ENCODE measurements at regions not wholly inside any gene's neighbourhood (a gene's known extent, or its start where the extent isn't known, plus 50 kb on each side); places are given as distances from the start of the nearest gene placed in this dataset.

DNA sequence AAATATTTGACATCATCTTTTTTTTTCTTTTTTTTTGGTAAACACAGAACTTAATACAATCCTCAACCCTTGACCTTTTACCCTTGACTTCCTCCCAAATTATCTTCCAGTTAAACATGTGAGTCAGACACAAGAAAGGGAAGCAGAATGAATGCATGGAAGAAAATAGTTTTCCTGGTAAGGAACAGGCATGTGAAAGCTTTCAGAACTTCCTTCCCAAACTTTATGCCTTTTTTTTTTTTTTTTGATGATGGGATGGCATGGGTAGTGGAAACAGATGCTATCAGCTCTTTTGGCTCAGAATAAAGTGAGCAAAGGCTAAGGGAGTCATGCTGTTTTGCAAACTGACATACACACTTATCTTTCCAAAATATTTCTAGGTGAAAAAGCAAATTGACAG is 1079.1 kb downstream of the TTLL7 start:
- DNase-seq (ENCODE audit: low read depth) = no peak
- in situ Hi-C loops (cut with HindIII; ENCODE audit: low pct_unique_long_range_greater_than_20kb, low sequenced_read_pairs) = no loop called here

DNA sequence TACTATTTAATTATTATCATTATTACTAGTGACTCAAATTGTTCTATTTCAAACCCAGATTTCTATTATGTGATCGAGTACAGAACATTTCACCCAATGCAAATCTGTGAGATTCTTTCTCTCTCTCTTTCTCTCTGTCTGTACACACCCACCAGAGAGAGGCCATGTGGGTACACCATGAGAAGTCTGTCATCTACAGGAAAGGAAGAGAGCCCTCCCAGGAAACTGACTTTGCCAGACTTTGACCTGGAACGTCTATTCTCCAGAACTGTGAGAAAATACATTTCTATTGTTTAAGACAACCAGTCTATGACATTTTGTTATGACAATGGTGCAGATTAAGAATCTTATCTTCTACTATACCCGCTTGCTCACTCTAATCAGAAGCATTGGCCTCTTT is 1091.6 kb downstream of the TTLL7 start:
- in situ Hi-C loops (cut with HindIII; ENCODE audit: low pct_unique_long_range_greater_than_20kb, low sequenced_read_pairs) = no loop called here
- DNase-seq (ENCODE audit: low read depth) = no peak

DNA sequence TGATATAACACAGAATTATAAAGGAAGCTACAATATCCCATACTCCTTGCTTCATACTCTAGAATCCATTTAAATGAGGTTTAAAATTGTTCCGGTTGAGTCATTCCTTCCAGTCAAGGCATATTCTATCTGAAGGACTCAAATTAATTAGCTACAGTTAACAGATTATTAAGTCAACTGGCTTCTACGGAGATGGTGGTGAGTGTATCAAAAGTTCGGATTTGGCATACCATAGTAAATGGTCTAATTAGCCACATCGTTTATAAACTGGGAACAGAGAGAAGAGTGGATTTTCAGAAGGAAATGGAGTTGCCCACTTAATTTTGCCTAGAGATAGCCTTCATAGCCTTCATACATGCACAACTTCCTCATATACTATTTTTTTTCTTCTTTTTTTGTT is 1095.3 kb downstream of the TTLL7 start:
- DNase-seq (ENCODE audit: low read depth) = no peak
- in situ Hi-C loops (cut with HindIII; ENCODE audit: low pct_unique_long_range_greater_than_20kb, low sequenced_read_pairs) = no loop called here

- in situ Hi-C loops (cut with HindIII; ENCODE audit: low pct_unique_long_range_greater_than_20kb, low sequenced_read_pairs) = no loop called here
Measured at GRCh38 chr1:82901561-82901960, 1097.4 kb downstream of the TTLL7 start.

GRCh38 chr1:82901118-82901517 is 1097.8 kb downstream of the TTLL7 start:
- no peak for DNase-seq (ENCODE audit: low read depth)
- in situ Hi-C loops (cut with HindIII; ENCODE audit: low pct_unique_long_range_greater_than_20kb, low sequenced_read_pairs) = no loop called here

More at GRCh38 chr1:82901561-82901960, 1097.4 kb downstream of the TTLL7 start:
- DNase-seq (ENCODE audit: low read depth) = no peak

DNA sequence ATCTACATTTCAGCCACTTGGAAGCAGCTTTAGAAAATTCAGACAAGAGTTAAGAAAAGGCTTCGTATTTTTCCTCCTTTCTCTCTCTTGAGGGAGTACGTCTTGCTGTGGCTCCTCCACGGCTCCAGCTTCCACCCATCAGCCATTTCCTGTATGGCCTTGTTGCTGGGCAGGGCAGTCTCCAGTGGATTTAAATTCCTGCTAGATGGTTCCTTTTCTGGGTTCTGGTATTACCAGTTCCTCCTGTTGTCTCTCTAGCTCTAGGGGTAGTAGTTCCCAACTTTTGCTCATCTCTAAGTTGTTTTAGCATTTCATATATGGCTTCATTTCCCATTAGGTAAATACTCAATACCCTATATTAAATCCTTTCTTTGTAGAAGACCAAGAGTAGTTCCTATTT is 1098.3 kb downstream of the ADGRL2 start:
- in situ Hi-C loops (cut with HindIII; ENCODE audit: low pct_unique_long_range_greater_than_20kb, low sequenced_read_pairs) = no loop called here

GRCh38 chr1:82897549-82897948 is 1096.8 kb downstream of the ADGRL2 start:
- DNase-seq (ENCODE audit: low read depth) = no peak
- in situ Hi-C loops (cut with HindIII; ENCODE audit: low pct_unique_long_range_greater_than_20kb, low sequenced_read_pairs) = no loop called here

More for the DNA sequence above, 1098.3 kb downstream of the ADGRL2 start:
- no peak for DNase-seq (ENCODE audit: low read depth)

- in situ Hi-C loops (cut with HindIII; ENCODE audit: low pct_unique_long_range_greater_than_20kb, low sequenced_read_pairs) = no loop called here
- DNase-seq (ENCODE audit: low read depth) = no peak
Measured at GRCh38 chr1:82896036-82896435, 1095.3 kb downstream of the ADGRL2 start.

- no peak for DNase-seq (ENCODE audit: low read depth)
- in situ Hi-C loops (cut with HindIII; ENCODE audit: low pct_unique_long_range_greater_than_20kb, low sequenced_read_pairs) = no loop called here
Measured at GRCh38 chr1:82894635-82895034, 1093.9 kb downstream of the ADGRL2 start.

DNA sequence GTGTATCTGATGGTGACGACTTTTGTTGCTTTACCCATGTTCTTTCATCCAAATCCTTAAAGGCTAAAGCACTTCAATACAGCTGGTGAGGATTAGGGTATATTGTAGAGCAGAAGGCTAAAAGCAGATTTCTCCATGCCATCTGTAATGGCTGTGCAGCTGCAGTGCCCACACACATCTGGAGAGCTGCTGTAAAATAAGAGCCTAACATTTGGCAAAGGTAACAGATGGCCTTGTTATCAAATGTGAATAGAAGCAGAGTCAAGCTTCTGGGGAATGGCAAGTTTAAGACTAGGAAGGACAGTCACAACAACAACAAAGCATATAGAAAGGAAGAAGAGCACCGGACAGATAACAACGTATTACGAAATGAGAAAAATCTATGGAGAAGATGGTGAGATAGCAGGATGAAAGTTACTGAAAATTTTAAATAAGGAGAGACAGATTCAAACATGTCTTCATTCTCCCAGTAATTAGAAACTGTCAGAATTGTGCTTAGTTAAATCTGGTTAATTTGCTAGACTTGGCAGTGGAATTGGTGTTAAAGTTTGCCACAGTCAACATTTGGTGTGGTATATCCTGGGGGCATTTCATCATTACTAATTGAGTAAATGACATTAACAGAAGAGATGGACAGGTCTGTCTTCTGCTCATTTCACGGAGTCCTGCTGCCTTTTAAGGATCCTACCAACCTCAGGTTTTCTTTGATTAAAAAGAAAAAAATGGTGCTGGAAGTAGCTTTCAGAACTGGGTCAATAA is 1093.2 kb downstream of the ADGRL2 start:
- in situ Hi-C loops (cut with HindIII; ENCODE audit: low pct_unique_long_range_greater_than_20kb, low sequenced_read_pairs) = no loop called here
- DNase-seq (ENCODE audit: low read depth) = no peak

DNA sequence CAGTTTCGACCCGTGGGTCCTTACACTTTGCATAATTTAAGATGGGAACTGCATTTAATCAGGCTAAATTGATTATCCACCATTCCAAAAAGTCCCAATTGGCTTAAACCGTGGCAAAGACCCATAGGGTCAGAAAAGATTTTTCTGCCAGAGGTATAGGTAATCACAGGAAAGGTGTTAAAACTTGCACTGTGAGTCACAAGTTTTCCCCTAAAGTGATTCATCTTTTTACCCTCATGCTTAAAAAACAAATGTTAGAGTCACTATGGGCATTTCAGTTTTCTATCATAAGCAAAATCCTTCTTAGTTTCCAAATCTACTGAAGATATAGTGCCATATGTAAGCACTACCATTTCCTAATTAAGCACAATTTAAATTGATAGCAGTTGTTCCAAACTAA is 1079.8 kb downstream of the ADGRL2 start:
- DNase-seq (ENCODE audit: low read depth) = no peak
- in situ Hi-C loops (cut with HindIII; ENCODE audit: low pct_unique_long_range_greater_than_20kb, low sequenced_read_pairs) = no loop called here

DNA sequence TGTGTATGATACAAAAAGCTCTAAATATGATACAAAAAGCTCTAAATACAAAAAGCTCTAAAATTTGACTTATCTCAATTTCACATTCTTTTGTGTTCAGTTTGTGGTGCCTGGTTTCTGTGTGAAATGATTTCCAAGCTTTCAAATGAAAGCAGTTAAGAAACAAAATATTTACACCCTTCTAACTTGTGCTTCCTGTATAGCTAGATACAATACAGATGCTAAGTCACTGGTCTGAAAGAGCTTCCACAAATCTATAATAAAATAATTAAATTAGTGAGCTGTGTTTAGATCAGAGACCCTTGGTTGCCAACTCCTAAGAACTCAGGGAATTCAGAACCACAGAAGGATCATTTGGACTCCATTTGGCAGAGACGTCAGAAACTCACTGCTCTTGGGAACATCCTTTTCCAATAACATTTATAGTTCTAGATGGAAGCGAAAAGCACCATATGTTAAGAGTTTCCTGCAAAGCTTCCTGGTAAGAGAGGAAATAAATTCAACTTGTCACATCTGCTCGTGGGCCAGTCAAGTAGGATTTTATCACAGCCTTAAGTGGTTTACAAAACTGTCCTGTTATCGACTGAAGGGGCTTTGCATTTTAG is 1079.1 kb downstream of the ADGRL2 start:
- in situ Hi-C loops (cut with HindIII; ENCODE audit: low pct_unique_long_range_greater_than_20kb, low sequenced_read_pairs) = no loop called here
- DNase-seq (ENCODE audit: low read depth) = no peak

DNA sequence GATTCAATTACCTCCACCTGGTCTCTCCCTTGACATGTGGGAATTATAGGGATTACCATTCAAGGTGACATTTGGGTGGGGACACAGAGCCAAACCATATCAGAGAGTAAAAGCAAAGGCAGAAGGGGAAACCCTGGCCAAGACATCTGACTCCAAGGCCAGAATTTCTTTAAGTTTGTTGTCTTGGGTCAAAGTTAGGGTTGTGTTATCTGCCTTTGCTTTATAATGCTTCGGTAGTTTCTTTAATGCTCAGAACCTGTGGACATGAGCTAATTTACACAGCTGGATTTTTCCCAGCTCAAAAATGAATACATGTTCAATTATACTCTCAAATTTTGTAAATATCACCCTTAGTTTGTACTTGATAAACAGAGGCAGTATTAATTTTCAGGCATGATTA is 1074.4 kb downstream of the ADGRL2 start:
- no peak for DNase-seq (ENCODE audit: low read depth)
- in situ Hi-C loops (cut with HindIII; ENCODE audit: low pct_unique_long_range_greater_than_20kb, low sequenced_read_pairs) = no loop called here

- no peak for DNase-seq (ENCODE audit: low read depth)
- in situ Hi-C loops (cut with HindIII; ENCODE audit: low pct_unique_long_range_greater_than_20kb, low sequenced_read_pairs) = no loop called here
Measured at GRCh38 chr1:82874041-82874440, 1073.3 kb downstream of the ADGRL2 start.

DNA sequence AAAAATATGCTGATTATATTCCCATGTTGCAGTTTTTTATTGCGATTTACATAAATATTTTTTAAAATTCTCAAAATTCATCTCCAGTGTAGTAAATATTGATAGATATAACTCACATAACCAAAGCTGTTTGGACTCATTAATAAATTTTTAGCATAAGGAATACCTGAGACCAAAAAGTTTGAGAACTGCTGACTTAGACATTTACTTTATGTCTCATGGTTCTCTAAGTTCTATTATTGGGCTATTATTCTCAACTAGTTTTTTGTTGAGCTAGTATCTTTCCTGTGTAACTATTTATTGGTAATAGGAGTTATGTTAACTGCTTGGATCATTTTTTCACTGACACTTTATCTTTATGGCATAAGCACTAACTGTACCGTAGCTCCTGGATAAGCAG is 1069.6 kb downstream of the ADGRL2 start:
- in situ Hi-C loops (cut with HindIII; ENCODE audit: low pct_unique_long_range_greater_than_20kb, low sequenced_read_pairs) = no loop called here
- DNase-seq (ENCODE audit: low read depth) = no peak

GRCh38 chr1:82867781-82868180 is 1067.0 kb downstream of the ADGRL2 start:
- in situ Hi-C loops (cut with HindIII; ENCODE audit: low pct_unique_long_range_greater_than_20kb, low sequenced_read_pairs) = no loop called here
- DNase-seq (ENCODE audit: low read depth) = no peak

DNA sequence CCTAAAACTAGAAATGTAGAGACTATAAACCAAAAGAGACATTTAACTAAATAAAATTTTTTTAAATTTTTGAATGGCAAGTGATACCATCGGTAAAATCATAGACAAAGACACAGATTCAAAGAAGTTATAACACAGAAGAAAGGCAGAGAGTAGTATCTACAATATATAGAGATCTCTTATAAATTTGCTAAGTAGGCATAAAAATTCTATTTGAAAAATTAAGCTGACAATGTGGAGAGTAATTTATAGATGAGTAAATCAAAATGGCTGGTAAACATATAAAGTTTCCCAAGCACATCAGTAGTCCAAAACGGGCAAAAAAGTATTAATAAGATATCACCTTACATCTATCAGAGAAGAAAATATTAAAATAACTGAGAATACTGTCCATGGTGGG is 1061.0 kb downstream of the ADGRL2 start:
- in situ Hi-C loops (cut with HindIII; ENCODE audit: low pct_unique_long_range_greater_than_20kb, low sequenced_read_pairs) = no loop called here
- DNase-seq (ENCODE audit: low read depth) = no peak

DNA sequence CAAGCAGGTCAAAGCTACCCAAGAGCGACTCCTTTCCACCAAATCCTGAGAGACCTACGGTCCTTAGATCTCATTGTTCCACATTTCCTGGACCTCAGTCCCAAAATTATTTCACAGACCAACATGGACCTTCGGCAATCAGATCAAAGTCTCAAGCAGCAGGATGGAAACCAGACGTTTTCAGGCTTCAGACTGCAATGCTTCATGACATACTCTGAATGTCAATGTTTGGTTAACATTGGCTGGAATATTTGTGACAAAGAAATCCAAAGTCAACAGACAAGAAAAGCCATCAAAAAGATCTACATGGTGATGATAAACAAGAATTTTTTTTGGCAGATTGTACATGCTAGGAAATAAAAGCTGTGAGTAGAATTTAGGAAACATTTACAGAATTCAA is 1057.3 kb downstream of the ADGRL2 start:
- in situ Hi-C loops (cut with HindIII; ENCODE audit: low pct_unique_long_range_greater_than_20kb, low sequenced_read_pairs) = no loop called here
- DNase-seq (ENCODE audit: low read depth) = no peak

DNA sequence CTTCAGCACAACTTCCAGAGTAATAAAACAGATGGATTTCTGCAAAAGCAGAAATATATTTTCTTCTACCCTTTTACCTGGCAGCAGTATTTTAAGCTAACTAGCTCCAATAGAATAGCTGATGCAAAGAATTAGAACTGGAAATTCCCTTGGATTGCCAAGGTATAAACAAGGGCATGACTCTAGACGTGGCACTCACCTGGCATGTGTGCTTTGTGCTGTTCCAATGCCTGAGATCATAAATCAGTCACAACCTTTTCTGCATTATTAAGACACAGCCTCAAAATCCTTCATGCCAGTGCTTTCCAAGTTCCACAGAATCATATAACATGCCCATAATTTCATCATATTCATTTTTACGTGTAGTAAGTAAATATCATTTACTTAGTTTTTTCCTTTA is 1048.7 kb downstream of the ADGRL2 start:
- in situ Hi-C loops (cut with HindIII; ENCODE audit: low pct_unique_long_range_greater_than_20kb, low sequenced_read_pairs) = no loop called here
- no peak for DNase-seq (ENCODE audit: low read depth)

DNA sequence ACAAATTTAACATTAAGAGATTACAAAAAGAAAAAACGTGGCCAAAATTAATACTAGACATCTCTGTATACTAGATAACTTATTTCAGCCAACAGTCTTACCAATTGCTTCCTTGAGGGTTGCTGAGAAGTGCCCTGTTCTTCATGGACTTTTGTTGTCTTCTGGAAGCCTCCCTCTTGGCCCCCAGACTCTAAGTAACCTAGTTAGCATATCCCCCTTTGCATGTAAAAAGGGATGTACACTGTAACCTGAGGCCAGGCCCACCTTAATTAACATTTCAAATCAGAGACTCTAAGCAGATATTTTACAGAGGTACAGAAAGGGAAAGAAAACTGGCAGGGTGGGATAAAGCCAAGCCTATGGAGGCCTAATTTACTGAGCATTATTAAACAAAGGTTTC is 1047.3 kb downstream of the ADGRL2 start:
- DNase-seq (ENCODE audit: low read depth) = no peak
- in situ Hi-C loops (cut with HindIII; ENCODE audit: low pct_unique_long_range_greater_than_20kb, low sequenced_read_pairs) = no loop called here

Data from Caki2 (cell line).